OCI-LY3 (cell line): ENCODE measurements at regions not wholly inside any gene's neighbourhood (a gene's known extent, or its start where the extent isn't known, plus 50 kb on each side); places are given as distances from the start of the nearest gene placed in this dataset.
A peak's percentile ranks its signal among the peaks of the same experiment; 100 is the strongest.

Experiments used
- H2AFZ ChIP-seq: fragments of 200-600, 300-600 bp; shearing (Covaris generic); 2 replicates; pipeline ENCODE4 v1.6.0; 2014; ENCODE audit warnings: antibody characterized with exemption, low read depth, low read length
- H3K27ac ChIP-seq: fragments of 200-600, 300-600 bp; sonication (generic); 2 replicates; pipeline ENCODE4 v1.5.1; 2014; ENCODE audit warnings: mild to moderate bottlenecking, low read length, moderate library complexity, mixed read lengths
- H3K27me3 ChIP-seq: fragments of 200-600, 300-600 bp; sonication (generic); 2 replicates; pipeline ENCODE4 v1.6.1; 2014; ENCODE audit warnings: low read depth, low read length, mixed read lengths
- H3K36me3 ChIP-seq: fragments of 200-600, 300-600 bp; sonication (generic); replicated peaks from 2 replicates; pipeline ENCODE3; 2014; ENCODE audit warnings: low read depth, low read length, mixed read lengths
- H3K4me1 ChIP-seq: fragments of 300-600, 200-600 bp; sonication (generic); 2 replicates; pipeline ENCODE4 v1.6.1; 2014; ENCODE audit warnings: low read length, mixed read lengths
- H3K4me2 ChIP-seq: fragments of 200-600, 300-600 bp; sonication (generic); 2 replicates; pipeline ENCODE4 v1.6.1; 2014; ENCODE audit warnings: low read length, mixed read lengths
- H3K4me3 ChIP-seq: fragments of 300-600, 200-600 bp; sonication (generic); 2 replicates; pipeline ENCODE4 v1.5.1; 2014; ENCODE audit warnings: antibody characterized with exemption, mild to moderate bottlenecking, low read length, moderate library complexity
- H3K79me2 ChIP-seq: fragments of 300-600, 200-600 bp; shearing (Covaris generic); 2 replicates; pipeline ENCODE4 v1.6.1; 2014; ENCODE audit warnings: mild to moderate bottlenecking, low read length, mixed read lengths
- H3K9ac ChIP-seq: fragments of 300-600, 200-600 bp; shearing (Covaris generic); 2 replicates; pipeline ENCODE4 v1.6.0; 2014; ENCODE audit warnings: mild to moderate bottlenecking, low read length, moderate library complexity
- H3K9me3 ChIP-seq: fragments of 200-600, 300-600 bp; shearing (Covaris generic); 2 replicates; pipeline ENCODE4 v1.6.1; 2014; ENCODE audit warnings: low read length, mixed read lengths; ENCODE audit not compliant: insufficient read depth
- H4K20me1 ChIP-seq: fragments of 200-600, 300-600 bp; sonication (generic); 2 replicates; pipeline ENCODE4 v1.6.1; 2016; ENCODE audit warnings: low read length, mixed read lengths; ENCODE audit not compliant: insufficient read depth
- EZH2phosphoT487 ChIP-seq: fragments of 200-600 bp; shearing (Covaris generic); IDR thresholded peaks from 2 replicates; pipeline ENCODE4 v1.6.1; 2018; ENCODE audit warnings: antibody characterized with exemption, mixed run types, low read depth
- TF ChIP-seq, protein P1 (sequence below): fragments of 200-600, 300-600 bp; sonication (generic); IDR thresholded peaks from 2 replicates; pipeline ENCODE4 v1.5.1; 2014; ENCODE audit warnings: antibody characterized with exemption, low read length, low read depth

DNA sequence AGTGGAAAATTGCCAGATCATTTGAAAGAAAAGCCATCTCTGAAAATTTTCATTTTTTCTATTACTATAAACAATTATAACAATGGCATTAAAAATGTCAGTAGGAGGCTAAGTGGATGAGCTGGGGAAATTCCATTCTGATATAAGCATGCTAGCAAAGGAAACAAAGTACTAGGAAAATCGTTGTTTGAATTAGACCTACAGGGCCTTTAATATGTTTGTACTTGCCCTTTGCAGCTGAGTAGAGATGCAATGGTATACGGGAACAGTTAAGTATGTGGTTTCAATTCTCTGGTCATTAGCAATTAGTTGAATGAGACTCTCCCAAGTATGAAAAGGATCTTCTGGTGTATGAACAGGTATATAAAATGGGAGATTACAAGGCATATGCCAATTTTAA lies 452.2 kb downstream of the PCDH11X start:
- H3K4me2 ChIP-seq = no peak overlapping the region
- H3K27ac ChIP-seq = no peak overlapping the region
- TF ChIP-seq EZH2phosphoT487 = no peak
- TF ChIP-seq, protein P1, sequence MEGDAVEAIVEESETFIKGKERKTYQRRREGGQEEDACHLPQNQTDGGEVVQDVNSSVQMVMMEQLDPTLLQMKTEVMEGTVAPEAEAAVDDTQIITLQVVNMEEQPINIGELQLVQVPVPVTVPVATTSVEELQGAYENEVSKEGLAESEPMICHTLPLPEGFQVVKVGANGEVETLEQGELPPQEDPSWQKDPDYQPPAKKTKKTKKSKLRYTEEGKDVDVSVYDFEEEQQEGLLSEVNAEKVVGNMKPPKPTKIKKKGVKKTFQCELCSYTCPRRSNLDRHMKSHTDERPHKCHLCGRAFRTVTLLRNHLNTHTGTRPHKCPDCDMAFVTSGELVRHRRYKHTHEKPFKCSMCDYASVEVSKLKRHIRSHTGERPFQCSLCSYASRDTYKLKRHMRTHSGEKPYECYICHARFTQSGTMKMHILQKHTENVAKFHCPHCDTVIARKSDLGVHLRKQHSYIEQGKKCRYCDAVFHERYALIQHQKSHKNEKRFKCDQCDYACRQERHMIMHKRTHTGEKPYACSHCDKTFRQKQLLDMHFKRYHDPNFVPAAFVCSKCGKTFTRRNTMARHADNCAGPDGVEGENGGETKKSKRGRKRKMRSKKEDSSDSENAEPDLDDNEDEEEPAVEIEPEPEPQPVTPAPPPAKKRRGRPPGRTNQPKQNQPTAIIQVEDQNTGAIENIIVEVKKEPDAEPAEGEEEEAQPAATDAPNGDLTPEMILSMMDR = no peak
- no peaks in the 10 kb centered on the region for H3K27me3 ChIP-seq
- H3K9ac ChIP-seq = no peak overlapping the region
- H3K36me3 ChIP-seq = no peaks in the 10 kb centered on the region
- H4K20me1 ChIP-seq = no peaks in the 10 kb centered on the region
- no peak overlapping the region for H3K4me3 ChIP-seq
- no peaks in the 10 kb centered on the region for H3K4me1 ChIP-seq
- H3K9me3 ChIP-seq = no peaks in the 10 kb centered on the region
- H3K79me2 ChIP-seq = no peaks in the 10 kb centered on the region
- 0 out of 2 replicates have a peak overlapping the region, but pooled peaks have one; percentile 46 for H2AFZ ChIP-seq

DNA sequence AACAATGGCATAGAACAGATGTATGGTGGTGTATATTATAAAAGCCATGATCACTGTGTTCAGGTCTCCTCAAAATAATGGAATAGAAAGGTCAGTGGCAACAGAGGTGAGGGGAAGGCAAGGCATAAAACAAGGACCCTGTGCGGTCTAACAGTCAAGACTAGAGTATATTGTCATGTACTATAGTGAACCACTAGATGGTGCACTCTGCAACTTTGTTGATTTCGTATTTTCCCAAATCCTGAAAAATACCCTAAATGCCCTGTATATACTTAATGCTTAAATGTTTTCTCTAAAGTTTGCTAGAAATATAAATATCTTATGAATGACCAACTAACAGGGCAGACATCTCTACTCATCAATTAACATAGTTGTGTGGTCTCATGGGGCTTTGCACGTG lies 453.0 kb downstream of the PCDH11X start:
- TF ChIP-seq EZH2phosphoT487 = no peak
- TF ChIP-seq, protein P1 = peak; percentile 56
- Histone ChIP-seq H3K36me3 (no peaks in the 10 kb centered on the region), H3K4me1 (no peaks in the 10 kb centered on the region), H3K4me2 (no peak overlapping the region), H3K9ac (no peak overlapping the region), H3K4me3 (no peak overlapping the region), H3K79me2 (no peaks in the 10 kb centered on the region), H2AFZ (no peak overlapping the region), H3K27ac (no peak overlapping the region), H3K9me3 (no peaks in the 10 kb centered on the region), H3K27me3 (no peaks in the 10 kb centered on the region), H4K20me1 (no peaks in the 10 kb centered on the region)

DNA sequence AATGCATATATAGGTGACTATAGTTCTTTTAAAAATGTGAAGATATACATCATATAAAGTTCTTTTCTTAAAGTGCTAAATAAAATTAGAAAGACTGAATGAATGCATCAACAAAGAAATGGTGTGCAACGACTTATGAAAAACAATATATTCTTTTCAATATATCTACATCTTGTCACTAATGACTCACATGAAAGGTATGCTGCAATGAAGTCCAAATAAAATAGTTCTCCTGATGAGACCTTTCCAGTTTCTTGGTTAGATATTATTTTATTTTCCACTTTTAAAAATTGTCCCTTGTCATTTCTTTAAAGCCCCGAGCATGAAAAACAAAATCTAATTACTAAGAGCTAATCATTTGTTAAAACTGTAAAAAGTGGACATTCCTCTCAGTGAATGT lies 462.1 kb downstream of the PCDH11X start:
- no peaks in the 10 kb centered on the region for H3K4me1 ChIP-seq
- H3K4me3 ChIP-seq = no peak overlapping the region
- no peak overlapping the region for H3K4me2 ChIP-seq
- no peaks in the 10 kb centered on the region for H3K36me3 ChIP-seq
- no peaks in the 10 kb centered on the region for H3K9me3 ChIP-seq
- H4K20me1 ChIP-seq = no peaks in the 10 kb centered on the region
- no peaks in the 10 kb centered on the region for H3K79me2 ChIP-seq
- no peak for TF ChIP-seq EZH2phosphoT487
- TF ChIP-seq, protein P1 = no peak
- no peaks in the 10 kb centered on the region for H3K27me3 ChIP-seq
- no peak overlapping the region for H3K9ac ChIP-seq
- no peak overlapping the region for H2AFZ ChIP-seq
- no peak overlapping the region for H3K27ac ChIP-seq

DNA sequence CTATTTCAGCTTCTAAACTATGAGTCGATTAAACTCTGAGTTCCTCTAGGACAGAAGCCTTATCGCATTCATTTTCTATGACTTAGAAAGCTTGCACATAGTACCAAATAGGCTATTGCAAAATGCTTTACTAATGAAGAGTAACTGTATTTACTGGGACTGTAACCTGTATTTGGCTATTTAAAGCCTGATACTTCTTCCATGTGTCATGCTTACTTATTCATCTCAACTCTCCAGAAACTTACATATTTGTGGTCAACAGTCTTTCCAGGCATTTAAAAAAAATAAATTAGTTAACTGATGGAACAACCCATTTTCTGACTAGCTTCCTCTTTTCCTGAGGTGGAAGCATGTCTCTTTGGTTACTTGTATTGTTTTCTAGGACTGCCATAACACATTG lies 467.9 kb downstream of the PCDH11X start:
- Histone ChIP-seq H3K9ac (no peak overlapping the region), H3K4me3 (no peak overlapping the region), H3K27me3 (no peaks in the 10 kb centered on the region), H4K20me1 (no peaks in the 10 kb centered on the region), H3K36me3 (no peaks in the 10 kb centered on the region), H3K4me2 (no peak overlapping the region), H3K4me1 (no peaks in the 10 kb centered on the region), H3K27ac (no peak overlapping the region), H3K9me3 (no peaks in the 10 kb centered on the region), H3K79me2 (no peaks in the 10 kb centered on the region), H2AFZ (no peak overlapping the region)
- TF ChIP-seq EZH2phosphoT487 = no peak
- TF ChIP-seq, protein P1 = no peak
